ENCODE measurements at regions not wholly inside any gene's neighbourhood (a gene's known extent, or its start where the extent isn't known, plus 50 kb on each side); places are given as distances from the start of the nearest gene placed in this dataset.

- Histone ChIP-seq H3K9me3 (ENCODE audit: control insufficient read depth, low read depth, low read length) (no peaks in the 10 kb centered on the region), H2BK20ac (ENCODE audit: low read depth, low read length, poor library complexity, severe bottlenecking) (no peak overlapping the region), H2AK5ac (ENCODE audit: insufficient read length, low read length) (no peak overlapping the region), H4K91ac (ENCODE audit: insufficient read length, low read depth, low read length) (no peak overlapping the region), H3K79me2 (ENCODE audit: insufficient read depth, low read length) (no peaks in the 10 kb centered on the region), H3K18ac (ENCODE audit: insufficient read length, low read depth, low read length) (no peak overlapping the region), H3K4me2 (ENCODE audit: insufficient read depth, insufficient read length, low read length) (no peak overlapping the region), H3K4ac (ENCODE audit: low read depth, low read length) (no peak overlapping the region), H3K27ac (ENCODE audit: insufficient read length, low read depth, low read length) (no peak overlapping the region), H4K8ac (replicated peaks; ENCODE audit: insufficient read length, low read depth, low read length) (no peak overlapping the region), H2BK15ac (ENCODE audit: low read depth, low read length) (no peak overlapping the region), H3K27me3 (ENCODE audit: insufficient read depth, low read length) (no peaks in the 10 kb centered on the region), H2BK12ac (ENCODE audit: insufficient read length, low read depth, low read length) (no peak overlapping the region), H2BK120ac (ENCODE audit: low read depth, low read length, poor library complexity, severe bottlenecking) (no peak overlapping the region), H3K79me1 (ENCODE audit: insufficient read depth, low read depth, low read length, poor library complexity, severe bottlenecking) (no peaks in the 10 kb centered on the region), H3K23ac (ENCODE audit: insufficient read length, low read depth, low read length) (no peak overlapping the region), H3K56ac (ENCODE audit: insufficient read length, low read depth, low read length) (no peak overlapping the region), H3K14ac (ENCODE audit: insufficient read depth, low read length) (no peak overlapping the region), H3T11ph (ENCODE audit: low read length) (no peak overlapping the region), H2AFZ (ENCODE audit: low read length) (no peak overlapping the region), H4K20me1 (ENCODE audit: control insufficient read depth, insufficient read depth, insufficient read length) (no peaks in the 10 kb centered on the region), H3K23me2 (ENCODE audit: insufficient read length, low read depth, low read length, poor library complexity, severe bottlenecking) (no peaks in the 10 kb centered on the region), H4K5ac (ENCODE audit: insufficient read length, low read depth, low read length) (no peak overlapping the region), H2BK5ac (ENCODE audit: insufficient read length, low read length) (no peak overlapping the region), H3K9ac (ENCODE audit: extremely low read depth, insufficient read length, low read length) (no peak overlapping the region), H3K4me1 (ENCODE audit: insufficient read depth, low read length) (no peaks in the 10 kb centered on the region)
- WGBS (ENCODE audit: extremely low coverage, insufficient read length, low lambda C conversion rate) = no CpG with 5 or more reads among the region's 1 CpG
- Mint-ChIP-seq H3K4me1 (peaks cover 0 to 4% of the 10 kb centered on the region in 2 experiments; a peak in 2 of 4 replicates), H3K27me3 (ENCODE audit: low read depth) (no peaks in the 10 kb centered on the region), H3K9me3 (no peaks in the 10 kb centered on the region; a peak in 1 of 5 replicates), H3K27ac (peak overlapping the region in 1 of 3 experiments; percentile 18; a peak in 2 of 7 replicates), H3K36me3 (ENCODE audit: insufficient read depth in 1 of 3, low read depth in 3 of 3) (0 out of 7 replicates have a peak, but pooled peaks cover 0 to 1% (median 0%) of the 10 kb centered on the region in 3 experiments), H3K4me3 (no peak overlapping the region)
- TF ChIP-seq CTCF (conservative IDR thresholded peaks at IDR 0.05) = no peak
- DNase-seq = no peak
Measured at GRCh38 chr4:72969976-72970375, 99.5 kb downstream of the COX18 start.

All from H9 (cell line).